ENCODE measurements at regions not wholly inside any gene's neighbourhood (a gene's known extent, or its start where the extent isn't known, plus 50 kb on each side); places are given as distances from the start of the nearest gene placed in this dataset.

- no peaks in the 10 kb centered on the region for H3K4me1 ChIP-seq (ENCODE audit: control insufficient read depth, insufficient read depth, low read length)
- no peak overlapping the region for H3K27ac ChIP-seq (ENCODE audit: low read length)
- DNase-seq (ENCODE audit: low read depth, low spot score), result no peak
- no CpG with 5 or more reads among the region's 1 CpG for WGBS (ENCODE audit: insufficient coverage, insufficient read length)
- no peaks in the 10 kb centered on the region for H3K36me3 ChIP-seq (ENCODE audit: control insufficient read depth, insufficient read depth, low read length)
- H3K9me3 ChIP-seq (ENCODE audit: control insufficient read depth, insufficient read depth, low read length), result no peaks in the 10 kb centered on the region
- H3K4me3 ChIP-seq (ENCODE audit: low read length), result no peak overlapping the region
- H3K27me3 ChIP-seq (ENCODE audit: control insufficient read depth, insufficient read depth, low read length), result no peaks in the 10 kb centered on the region
These were observed 279.3 kb upstream of the E2F7 start for GRCh38 chr12:77344651-77345050.

- no peaks in the 10 kb centered on the region for H3K27me3 ChIP-seq (ENCODE audit: control insufficient read depth, insufficient read depth, low read length)
- WGBS (ENCODE audit: insufficient coverage, insufficient read length), result no CpG with 5 or more reads among the region's 1 CpG
- H3K27ac ChIP-seq (ENCODE audit: low read length), result no peak overlapping the region
- H3K4me3 ChIP-seq (ENCODE audit: low read length), result no peak overlapping the region
- no peak for DNase-seq (ENCODE audit: low read depth, low spot score)
- H3K9me3 ChIP-seq (ENCODE audit: control insufficient read depth, insufficient read depth, low read length), result no peaks in the 10 kb centered on the region
- no peaks in the 10 kb centered on the region for H3K4me1 ChIP-seq (ENCODE audit: control insufficient read depth, insufficient read depth, low read length)
- H3K36me3 ChIP-seq (ENCODE audit: control insufficient read depth, insufficient read depth, low read length), result no peaks in the 10 kb centered on the region
These were observed 277.9 kb upstream of the E2F7 start for GRCh38 chr12:77343291-77343690.

- H3K9me3 ChIP-seq (ENCODE audit: control insufficient read depth, insufficient read depth, low read length), result no peaks in the 10 kb centered on the region
- H3K4me1 ChIP-seq (ENCODE audit: control insufficient read depth, insufficient read depth, low read length), result no peaks in the 10 kb centered on the region
- WGBS (ENCODE audit: insufficient coverage, insufficient read length), result no CpG with 5 or more reads among the region's 2 CpGs
- no peak for DNase-seq (ENCODE audit: low read depth, low spot score)
- no peak overlapping the region for H3K27ac ChIP-seq (ENCODE audit: low read length)
- no peak overlapping the region for H3K4me3 ChIP-seq (ENCODE audit: low read length)
- no peaks in the 10 kb centered on the region for H3K27me3 ChIP-seq (ENCODE audit: control insufficient read depth, insufficient read depth, low read length)
- H3K36me3 ChIP-seq (ENCODE audit: control insufficient read depth, insufficient read depth, low read length), result no peaks in the 10 kb centered on the region
These were observed 276.9 kb upstream of the E2F7 start for GRCh38 chr12:77342253-77342652.

GRCh38 chr12:77339610-77340009 lies 274.2 kb upstream of the E2F7 start:
- no CpG with 5 or more reads among the region's 1 CpG for WGBS (ENCODE audit: insufficient coverage, insufficient read length)
- no peaks in the 10 kb centered on the region for H3K4me1 ChIP-seq (ENCODE audit: control insufficient read depth, insufficient read depth, low read length)
- H3K27me3 ChIP-seq (ENCODE audit: control insufficient read depth, insufficient read depth, low read length), result no peaks in the 10 kb centered on the region
- H3K36me3 ChIP-seq (ENCODE audit: control insufficient read depth, insufficient read depth, low read length), result no peaks in the 10 kb centered on the region
- no peak overlapping the region for H3K27ac ChIP-seq (ENCODE audit: low read length)
- no peaks in the 10 kb centered on the region for H3K9me3 ChIP-seq (ENCODE audit: control insufficient read depth, insufficient read depth, low read length)
- H3K4me3 ChIP-seq (ENCODE audit: low read length), result no peak overlapping the region
- no peak for DNase-seq (ENCODE audit: low read depth, low spot score)

- WGBS (ENCODE audit: insufficient coverage, insufficient read length), result no CpG with 5 or more reads among the region's 5 CpGs
- Histone ChIP-seq H3K27ac (ENCODE audit: low read length) (no peak overlapping the region), H3K27me3 (ENCODE audit: control insufficient read depth, insufficient read depth, low read length) (no peaks in the 10 kb centered on the region), H3K4me3 (ENCODE audit: low read length) (no peak overlapping the region), H3K36me3 (ENCODE audit: control insufficient read depth, insufficient read depth, low read length) (no peaks in the 10 kb centered on the region), H3K4me1 (ENCODE audit: control insufficient read depth, insufficient read depth, low read length) (no peaks in the 10 kb centered on the region), H3K9me3 (ENCODE audit: control insufficient read depth, insufficient read depth, low read length) (no peaks in the 10 kb centered on the region)
- DNase-seq (ENCODE audit: low read depth, low spot score), result no peak
These were observed 272.0 kb upstream of the E2F7 start for GRCh38 chr12:77337362-77337761.

GRCh38 chr12:77334806-77335205 lies 269.4 kb upstream of the E2F7 start:
- no peak for DNase-seq (ENCODE audit: low read depth, low spot score)
- Histone ChIP-seq H3K9me3 (ENCODE audit: control insufficient read depth, insufficient read depth, low read length) (no peaks in the 10 kb centered on the region), H3K27ac (ENCODE audit: low read length) (no peak overlapping the region), H3K4me1 (ENCODE audit: control insufficient read depth, insufficient read depth, low read length) (no peaks in the 10 kb centered on the region), H3K36me3 (ENCODE audit: control insufficient read depth, insufficient read depth, low read length) (no peaks in the 10 kb centered on the region), H3K4me3 (ENCODE audit: low read length) (no peak overlapping the region), H3K27me3 (ENCODE audit: control insufficient read depth, insufficient read depth, low read length) (no peaks in the 10 kb centered on the region)
- WGBS (ENCODE audit: insufficient coverage, insufficient read length), result no CpG with 5 or more reads among the region's 2 CpGs

- no peak for DNase-seq (ENCODE audit: low read depth, low spot score)
- H3K27me3 ChIP-seq (ENCODE audit: control insufficient read depth, insufficient read depth, low read length), result peaks cover 1% of the 10 kb centered on the region; the same call in 1 of the 2 replicates
- H3K36me3 ChIP-seq (ENCODE audit: control insufficient read depth, insufficient read depth, low read length), result no peaks in the 10 kb centered on the region
- H3K27ac ChIP-seq (ENCODE audit: low read length), result no peak overlapping the region
- H3K4me1 ChIP-seq (ENCODE audit: control insufficient read depth, insufficient read depth, low read length), result no peaks in the 10 kb centered on the region
- no CpG with 5 or more reads among the region's 7 CpGs for WGBS (ENCODE audit: insufficient coverage, insufficient read length)
- no peak overlapping the region for H3K4me3 ChIP-seq (ENCODE audit: low read length)
- H3K9me3 ChIP-seq (ENCODE audit: control insufficient read depth, insufficient read depth, low read length), result no peaks in the 10 kb centered on the region
These were observed 263.0 kb upstream of the E2F7 start for GRCh38 chr12:77328326-77328725.

GRCh38 chr12:77325511-77326236 lies 260.3 kb upstream of the E2F7 start:
- H3K27ac ChIP-seq (ENCODE audit: low read length), result no peak overlapping the region
- no peaks in the 10 kb centered on the region for H3K36me3 ChIP-seq (ENCODE audit: control insufficient read depth, insufficient read depth, low read length)
- peaks cover 1% of the 10 kb centered on the region; the same call in 1 of the 2 replicates for H3K27me3 ChIP-seq (ENCODE audit: control insufficient read depth, insufficient read depth, low read length)
- WGBS (ENCODE audit: insufficient coverage, insufficient read length), result 100% methylated on average over 1 of the region's 30 CpGs
- DNase-seq (ENCODE audit: low read depth, low spot score), result no peak
- H3K9me3 ChIP-seq (ENCODE audit: control insufficient read depth, insufficient read depth, low read length), result no peaks in the 10 kb centered on the region
- no peaks in the 10 kb centered on the region for H3K4me1 ChIP-seq (ENCODE audit: control insufficient read depth, insufficient read depth, low read length)
- peak overlapping the region; percentile 70 for H3K4me3 ChIP-seq (ENCODE audit: low read length)

- peaks cover 3% of the 10 kb centered on the region; the same call in 1 of the 2 replicates for H3K4me1 ChIP-seq (ENCODE audit: control insufficient read depth, insufficient read depth, low read length)
- H3K27me3 ChIP-seq (ENCODE audit: control insufficient read depth, insufficient read depth, low read length), result peaks cover 1% of the 10 kb centered on the region; the same call in 1 of the 2 replicates
- no peak overlapping the region for H3K27ac ChIP-seq (ENCODE audit: low read length)
- no CpG with 5 or more reads among the region's 64 CpGs for WGBS (ENCODE audit: insufficient coverage, insufficient read length)
- peak; percentile 66 for DNase-seq (ENCODE audit: low read depth, low spot score)
- no peaks in the 10 kb centered on the region for H3K9me3 ChIP-seq (ENCODE audit: control insufficient read depth, insufficient read depth, low read length)
- no peaks in the 10 kb centered on the region for H3K36me3 ChIP-seq (ENCODE audit: control insufficient read depth, insufficient read depth, low read length)
- H3K4me3 ChIP-seq (ENCODE audit: low read length), result peak overlapping the region; percentile 70; the same call in 1 of the 2 replicates
These were observed 259.5 kb upstream of the E2F7 start for GRCh38 chr12:77324763-77325468.

GRCh38 chr12:77324416-77324762 lies 259.0 kb upstream of the E2F7 start:
- Histone ChIP-seq H3K9me3 (ENCODE audit: control insufficient read depth, insufficient read depth, low read length) (no peaks in the 10 kb centered on the region), H3K4me3 (ENCODE audit: low read length) (peak overlapping the region; percentile 70; the same call in 1 of the 2 replicates), H3K27me3 (ENCODE audit: control insufficient read depth, insufficient read depth, low read length) (peaks cover 1% of the 10 kb centered on the region; the same call in 1 of the 2 replicates), H3K4me1 (ENCODE audit: control insufficient read depth, insufficient read depth, low read length) (peaks cover 3% of the 10 kb centered on the region; the same call in 1 of the 2 replicates), H3K36me3 (ENCODE audit: control insufficient read depth, insufficient read depth, low read length) (no peaks in the 10 kb centered on the region), H3K27ac (ENCODE audit: low read length) (no peak overlapping the region)
- no CpG with 5 or more reads among the region's 15 CpGs for WGBS (ENCODE audit: insufficient coverage, insufficient read length)
- DNase-seq (ENCODE audit: low read depth, low spot score), result no peak
